H1 (cell line): ENCODE measurements at regions not wholly inside any gene's neighbourhood (a gene's known extent, or its start where the extent isn't known, plus 50 kb on each side); places are given as distances from the start of the nearest gene placed in this dataset.

Experiments used
- CTCF ChIA-PET: fragments of 300-600 bp; sonication (Branson Sonifier 250); formaldehyde crosslinking; loops from one replicate; lab custom pipeline; 2021; ENCODE audit not compliant: partially characterized antibody; lab: Charles Lee
- POLR2A ChIA-PET: fragments of 300-600 bp; sonication (Branson Sonifier 250); formaldehyde crosslinking; loops from one replicate; lab custom pipeline; 2021; ENCODE audit warnings: inconsistent platforms; ENCODE audit not compliant: partially characterized antibody; lab: Charles Lee
- DNase-seq, 2 experiments: peaks; one replicate each; pipeline versions ENCODE4 v3.0.0 to v3.0.0-alpha.2; 2010 to 2022; ENCODE audit warnings: low spot score in 2 of 2, low read depth in 1 of 2, mixed read lengths in 1 of 2
- FAIRE-seq: peaks from 2 replicates; lab custom pipeline; 2011; peaks lifted over from hg19 to GRCh38; lab: Jason Lieb, UNC
- H2AFZ ChIP-seq: 2 replicates; pipeline ENCODE4 v1.8.1; 2012; ENCODE audit warnings: low read length, inconsistent platforms
- H2AK5ac ChIP-seq: 2 replicates; pipeline ENCODE4 v1.6.1; 2013; ENCODE audit warnings: low read depth, low read length
- H2BK120ac ChIP-seq: replicated peaks from 2 replicates; pipeline ENCODE3; 2013; ENCODE audit warnings: low read depth, low read length, inconsistent platforms
- H2BK12ac ChIP-seq: 2 replicates; pipeline ENCODE4 v1.6.1; 2013; ENCODE audit warnings: low read depth, low read length
- H2BK15ac ChIP-seq: 2 replicates; pipeline ENCODE4 v1.6.1; 2013; ENCODE audit warnings: low read length
- H2BK20ac ChIP-seq: 2 replicates; pipeline ENCODE4 v1.6.1; 2013; ENCODE audit warnings: low read length
- H2BK5ac ChIP-seq: 2 replicates; pipeline ENCODE4 v1.6.1; 2013; ENCODE audit warnings: low read depth, low read length
- H3K14ac ChIP-seq: 2 replicates; pipeline ENCODE4 v1.6.1; 2013; ENCODE audit warnings: inconsistent platforms; ENCODE audit not compliant: insufficient read length
- H3K18ac ChIP-seq: 2 replicates; pipeline ENCODE4 v1.6.1; 2013; ENCODE audit warnings: low read length; ENCODE audit errors: extremely low read depth
- H3K23ac ChIP-seq: 2 replicates; pipeline ENCODE4 v1.6.1; 2013; ENCODE audit warnings: inconsistent platforms; ENCODE audit not compliant: insufficient read length
- H3K23me2 ChIP-seq: 2 replicates; pipeline ENCODE4 v1.6.1; 2013; ENCODE audit warnings: low read depth, low read length
- H3K27ac ChIP-seq: 2 replicates; pipeline ENCODE4 v1.6.1; 2011; ENCODE audit warnings: low read depth, low read length, inconsistent platforms
- H3K27me3 ChIP-seq, 4 experiments: replicated peaks in 1 of 4; 1 replicate in 1 of 4; 2 replicates in 3 of 4; pipeline versions ENCODE4 v1.6.1 to v1.8.1; 2011 to 2013; ENCODE audit warnings: low read length in 3 of 4, mild to moderate bottlenecking in 3 of 4, inconsistent platforms in 2 of 4, mixed read lengths in 2 of 4, moderate library complexity in 1 of 4; ENCODE audit not compliant: control insufficient read depth in 3 of 4, insufficient read depth in 3 of 4; ENCODE audit errors: extremely low read depth in 1 of 4
- H3K36me3 ChIP-seq, 4 experiments: 2 replicates each; pipeline versions ENCODE4 v1.6.1 to v1.8.1; 2011 to 2013; ENCODE audit warnings: mild to moderate bottlenecking in 4 of 4, low read length in 3 of 4, moderate library complexity in 2 of 4, control low read depth in 1 of 4, inconsistent platforms in 1 of 4; ENCODE audit not compliant: insufficient read depth in 4 of 4, control insufficient read depth in 2 of 4
- H3K4ac ChIP-seq: replicated peaks from 2 replicates; pipeline ENCODE3; 2013; ENCODE audit warnings: low read length, low read depth, mixed read lengths, inconsistent platforms; ENCODE audit not compliant: insufficient read length
- H3K4me1 ChIP-seq, 4 experiments: replicated peaks in 1 of 4; 1 replicate in 1 of 4; 2 replicates in 3 of 4; pipeline versions ENCODE4 v1.6.1 to v1.8.1; 2011 to 2013; ENCODE audit warnings: low read length in 3 of 4, inconsistent platforms in 2 of 4, mixed read lengths in 1 of 4; ENCODE audit not compliant: insufficient read depth in 4 of 4, control insufficient read depth in 3 of 4
- H3K4me2 ChIP-seq, 2 experiments: 2 replicates each; pipeline versions ENCODE4 v1.6.1 to v1.8.1; 2011 to 2013; ENCODE audit warnings: low read depth in 2 of 2, low read length in 2 of 2, control low read depth in 1 of 2, inconsistent platforms in 1 of 2, mild to moderate bottlenecking in 1 of 2; ENCODE audit not compliant: insufficient read depth in 1 of 2
- H3K4me3 ChIP-seq, 4 experiments: fragments of 200-600, 300-600 bp in 1 of 4; sonication (generic), shearing (Covaris generic), sonication (Bioruptor Twin) in 1 of 4; 2 replicates each; pipeline versions ENCODE4 v1.5.1 to v1.8.1; 2011 to 2016; ENCODE audit warnings: low read length in 4 of 4, low read depth in 3 of 4, control low read depth in 2 of 4, inconsistent platforms in 2 of 4, mild to moderate bottlenecking in 2 of 4, mixed read lengths in 1 of 4, moderate library complexity in 1 of 4; ENCODE audit not compliant: insufficient read depth in 2 of 4; ENCODE audit errors: extremely low read depth in 1 of 4
- H3K56ac ChIP-seq: replicated peaks from 2 replicates; pipeline ENCODE3; 2013; ENCODE audit warnings: low read depth, mild to moderate bottlenecking, mixed read lengths, low read length, inconsistent platforms; ENCODE audit not compliant: insufficient read length
- H3K79me1 ChIP-seq: 2 replicates; pipeline ENCODE4 v1.6.1; 2013; ENCODE audit warnings: low read depth, low read length, control low read depth
- H3K79me2 ChIP-seq, 2 experiments: 2 replicates each; pipeline versions ENCODE4 v1.6.1 to v1.8.1; 2012 to 2013; ENCODE audit warnings: low read length in 2 of 2, mild to moderate bottlenecking in 2 of 2, inconsistent platforms in 1 of 2; ENCODE audit not compliant: insufficient read depth in 2 of 2, control insufficient read depth in 1 of 2
- H3K9ac ChIP-seq, 4 experiments: replicated peaks in 1 of 4; 1 replicate in 1 of 4; 2 replicates in 3 of 4; pipeline versions ENCODE4 v1.6.1 to v1.8.1; 2011 to 2013; ENCODE audit warnings: low read depth in 3 of 4, low read length in 3 of 4, control low read depth in 2 of 4, mild to moderate bottlenecking in 2 of 4, moderate library complexity in 2 of 4, inconsistent platforms in 1 of 4; ENCODE audit errors: extremely low read depth in 1 of 4
- H3K9me3 ChIP-seq, 2 experiments: 2 replicates each; pipeline versions ENCODE4 v1.6.1 to v1.8.1; 2012 to 2013; ENCODE audit warnings: mild to moderate bottlenecking in 2 of 2, moderate library complexity in 2 of 2, control low read depth in 1 of 2, inconsistent platforms in 1 of 2, low read depth in 1 of 2, low read length in 1 of 2, mixed read lengths in 1 of 2; ENCODE audit not compliant: insufficient read depth in 2 of 2
- H4K20me1 ChIP-seq, 2 experiments: replicated peaks in 1 of 2; 2 replicates each; pipeline versions ENCODE3 to v1.8.1; 2011 to 2013; ENCODE audit warnings: inconsistent platforms in 2 of 2, low read length in 2 of 2, mild to moderate bottlenecking in 1 of 2; ENCODE audit not compliant: insufficient read depth in 2 of 2, control insufficient read depth in 1 of 2
- H4K5ac ChIP-seq: 2 replicates; pipeline ENCODE4 v1.6.1; 2013; ENCODE audit warnings: low read length, low read depth, mixed read lengths, inconsistent platforms; ENCODE audit not compliant: insufficient read length
- H4K8ac ChIP-seq: 2 replicates; pipeline ENCODE4 v1.8.0; 2013; ENCODE audit warnings: mild to moderate bottlenecking, moderate library complexity, low read length, inconsistent platforms; ENCODE audit not compliant: insufficient read depth; ENCODE audit errors: extremely low read depth
- H4K91ac ChIP-seq: replicated peaks from 2 replicates; pipeline ENCODE3; 2013; ENCODE audit warnings: low read length, mixed read lengths, inconsistent platforms; ENCODE audit not compliant: insufficient read length
- BCL11A ChIP-seq, 2 experiments: IDR thresholded peaks; one replicate each; pipeline ENCODE4 v1.6.1; 2011; ENCODE audit warnings: low read depth in 2 of 2, low read length in 2 of 2, mild to moderate bottlenecking in 2 of 2
- CEBPB ChIP-seq: IDR thresholded peaks from 2 replicates; pipeline ENCODE4 v1.6.1; 2012; ENCODE audit warnings: low read depth, low read length
- EP300 ChIP-seq, 2 experiments: IDR thresholded peaks; 1 replicate in 1 of 2; 2 replicates in 1 of 2; pipeline ENCODE4 v1.6.1; 2011 to 2012; ENCODE audit warnings: low read depth in 2 of 2, low read length in 2 of 2, mild to moderate bottlenecking in 2 of 2, borderline replicate concordance in 1 of 2, inconsistent platforms in 1 of 2, moderate library complexity in 1 of 2
- FOSL1 ChIP-seq: IDR thresholded peaks from 2 replicates; pipeline ENCODE4 v1.6.1; 2011; ENCODE audit warnings: mild to moderate bottlenecking, low read depth, low read length, moderate library complexity; ENCODE audit not compliant: insufficient read depth
- KDM1A ChIP-seq: fragments of 200-600, 300-600 bp; sonication (generic); IDR thresholded peaks from 2 replicates; pipeline ENCODE4 v1.7.1; 2016; ENCODE audit warnings: mild to moderate bottlenecking, low read length, borderline replicate concordance
- POU5F1 ChIP-seq: IDR thresholded peaks from 2 replicates; pipeline ENCODE4 v1.6.1; 2011; ENCODE audit warnings: low read depth, mild to moderate bottlenecking, low read length, moderate library complexity
- RAD21 ChIP-seq, 2 experiments: IDR thresholded peaks in 1 of 2; conservative IDR thresholded peaks in 1 of 2; 2 replicates each; pipeline ENCODE4 v1.6.1; 2011; ENCODE audit warnings: low read depth in 2 of 2, low read length in 2 of 2, improper control_type of control experiment in 1 of 2, inconsistent platforms in 1 of 2, mild to moderate bottlenecking in 1 of 2, moderate library complexity in 1 of 2
- SP1 ChIP-seq: IDR thresholded peaks from 2 replicates; pipeline ENCODE4 v1.6.1; 2011; ENCODE audit warnings: low read depth, low read length
- SRF ChIP-seq: IDR thresholded peaks from 2 replicates; pipeline ENCODE4 v1.6.1; 2011; ENCODE audit warnings: mild to moderate bottlenecking, low read depth, low read length, moderate library complexity
- YY1 ChIP-seq: IDR thresholded peaks from 2 replicates; pipeline ENCODE4 v1.6.1; 2011; ENCODE audit warnings: low read depth, mild to moderate bottlenecking, low read length
- WGBS, 2 experiments: shearing (Covaris generic) in 1 of 2; methylation state at CpG; one replicate each; pipeline versions ENCODE4 v1.1.6 to v1.1.7; 2013 to 2015; ENCODE audit warnings: low lambda C conversion rate in 2 of 2, mixed read lengths in 2 of 2, inconsistent platforms in 1 of 2, low coverage in 1 of 2, missing lambda C conversion rate in 1 of 2; ENCODE audit not compliant: insufficient replicate concordance in 2 of 2, insufficient coverage in 1 of 2, insufficient read length in 1 of 2; ENCODE audit errors: extremely low coverage in 1 of 2, missing lambda C conversion rate in 1 of 2; 5-methylcytosine and 5-hydroxymethylcytosine counted together

DNA sequence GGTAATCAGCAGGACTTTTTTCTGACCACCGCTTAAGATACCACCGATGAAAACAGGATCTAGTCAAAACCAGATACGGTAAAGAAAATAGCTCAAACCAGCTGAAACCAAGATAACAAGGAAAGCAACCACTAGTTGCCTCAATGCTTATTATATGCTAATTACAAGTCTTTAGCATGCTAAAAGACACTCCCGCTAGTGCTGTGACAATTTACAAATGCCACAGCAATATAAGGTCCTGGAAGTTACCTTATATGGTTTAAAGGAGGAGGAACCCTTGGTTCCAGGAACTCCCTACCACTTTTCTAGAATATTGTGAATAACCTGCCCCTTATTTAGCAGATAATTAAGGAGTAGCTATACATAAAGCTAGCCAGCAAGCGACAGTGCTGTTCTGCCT is 976.4 kb upstream of the SEL1L start:
- Histone ChIP-seq H3K9ac (no peak overlapping the region), H3K23ac (no peak overlapping the region), H3K79me2 (no peaks in the 10 kb centered on the region), H2BK15ac (no peak overlapping the region), H3K36me3 (no peaks in the 10 kb centered on the region), H2BK120ac (no peak overlapping the region), H4K91ac (no peak overlapping the region), H3K56ac (no peak overlapping the region), H3K4ac (no peak overlapping the region), H4K5ac (no peak overlapping the region), H2AK5ac (no peak overlapping the region), H3K4me2 (no peak overlapping the region), H3K27ac (no peak overlapping the region), H3K4me3 (peak overlapping the region in 1 of 4 experiments; percentile 30; a peak in 1 of 8 replicates), H2BK5ac (no peak overlapping the region), H3K27me3 (no peaks in the 10 kb centered on the region), H3K18ac (no peak overlapping the region; the same call in 1 of the 2 replicates), H3K14ac (no peak overlapping the region), H3K4me1 (no peaks in the 10 kb centered on the region), H2BK20ac (no peak overlapping the region), H2AFZ (no peak overlapping the region), H4K20me1 (no peaks in the 10 kb centered on the region), H3K79me1 (no peaks in the 10 kb centered on the region), H4K8ac (no peak overlapping the region), H3K23me2 (no peaks in the 10 kb centered on the region), H2BK12ac (no peak overlapping the region; the same call in 1 of the 2 replicates), H3K9me3 (peaks cover 3 to 7% of the 10 kb centered on the region in 2 experiments; a peak in 2 of 4 replicates)
- FAIRE-seq (peak; percentile 81), DNase-seq (no peak)
- ChIA-PET CTCF (no interaction called here), POLR2A (no interaction called here)
- no peak for TF ChIP-seq FOSL1
- 0 out of 2 replicates have a peak, but pooled peaks have one; percentile 5 for TF ChIP-seq POU5F1
- peak; percentile 51; the same call in 1 of the 2 replicates for TF ChIP-seq SP1
- TF ChIP-seq SRF, result peak; percentile 86
- 0 out of 2 replicates have a peak, but pooled peaks have one; percentile 44 for TF ChIP-seq KDM1A
- TF ChIP-seq EP300 (IDR thresholded peaks at IDR 0.05; ENCODE audit: borderline replicate concordance in 1 of 2, low read depth in 2 of 2, low read length in 2 of 2), result peak in 1 of 2 experiments; percentile 79; a peak in 1 of 3 replicates
- no peak for TF ChIP-seq YY1
- no peak for TF ChIP-seq BCL11A (IDR thresholded peaks at IDR 0.05; ENCODE audit: low read depth in 2 of 2, low read length in 2 of 2)
- TF ChIP-seq RAD21 (IDR thresholded peaks at IDR 0.05 in 1 of 2, conservative IDR thresholded peaks at IDR 0.05 in 1 of 2; ENCODE audit: low read depth in 2 of 2, low read length in 2 of 2), result peak; percentile 6 to 22; a peak in 2 of 4 replicates
- TF ChIP-seq CEBPB, result 0 out of 2 replicates have a peak, but pooled peaks have one; percentile 8
- 71% methylated on average over 5 of the region's 5 CpGs; no CpG with 5 or more reads in 1 of the 2 experiments for WGBS, 2 experiments
